NB4 (cell line): ENCODE measurements at regions not wholly inside any gene's neighbourhood (a gene's known extent, or its start where the extent isn't known, plus 50 kb on each side); places are given as distances from the start of the nearest gene placed in this dataset.

Source experiments
- DNase-seq: peaks from one replicate; pipeline ENCODE4 v3.0.0; 2010; ENCODE audit warnings: low read depth
- H3K4me3 ChIP-seq: one replicate; pipeline ENCODE4 v1.5.1; 2011; ENCODE audit warnings: mild to moderate bottlenecking, low read depth, low read length, moderate library complexity
- MAX ChIP-seq: IDR thresholded peaks from 2 replicates; pipeline ENCODE4 v1.6.1; 2011; ENCODE audit warnings: low read depth, low read length
- MYC ChIP-seq: IDR thresholded peaks from 2 replicates; pipeline ENCODE4 v1.6.1; 2011; ENCODE audit warnings: low read depth, low read length
- POLR2A ChIP-seq: IDR thresholded peaks from 2 replicates; pipeline ENCODE4 v1.6.1; 2011; ENCODE audit warnings: mild to moderate bottlenecking; ENCODE audit not compliant: insufficient read length; ENCODE audit errors: extremely low read depth
- TF ChIP-seq, protein P1 (sequence below): IDR thresholded peaks from one replicate; pipeline ENCODE4 v1.5.1; 2012; ENCODE audit warnings: low read depth, low read length

DNA sequence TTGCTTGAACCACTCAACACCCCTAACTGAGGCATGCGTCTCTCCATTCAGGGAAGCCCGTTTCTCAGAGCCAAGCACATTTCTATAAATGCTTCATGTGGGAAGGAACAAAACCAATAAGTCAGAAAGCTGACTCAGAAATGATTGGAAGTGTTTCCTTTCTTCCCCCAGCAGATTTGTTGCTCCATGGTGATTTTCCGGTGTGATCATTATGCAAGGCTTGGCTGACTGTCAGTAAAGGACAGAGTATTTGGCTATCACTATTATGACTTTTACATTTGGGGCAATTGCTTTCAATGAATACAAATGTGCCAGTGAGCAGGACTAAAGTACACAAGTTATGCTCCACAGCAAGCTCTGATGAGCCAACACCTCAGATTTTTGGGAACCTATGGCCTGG, 53.3 kb upstream of the ZC3H11B start:
- no peak for DNase-seq
- H3K4me3 ChIP-seq = no peak overlapping the region
- TF ChIP-seq MYC (no peak), POLR2A (no peak), MAX (no peak)

DNA sequence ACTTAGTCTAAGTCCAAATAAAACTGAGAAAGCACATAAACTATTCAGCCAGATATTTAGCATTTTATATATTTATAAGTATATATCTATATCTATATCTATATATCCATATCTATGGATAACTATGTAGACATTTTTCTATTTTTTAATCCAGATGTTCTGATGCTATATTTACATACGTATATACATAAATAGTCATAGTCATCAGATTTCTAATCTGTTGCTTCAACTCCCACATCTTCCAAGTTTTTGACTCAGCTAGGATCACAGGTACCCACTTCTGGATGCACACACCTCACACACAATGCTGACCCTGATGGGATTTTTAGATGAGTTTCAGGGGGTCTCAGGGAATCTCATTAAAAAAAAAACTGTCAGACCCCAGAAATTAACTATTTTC, 52.2 kb upstream of the ZC3H11B start:
- H3K4me3 ChIP-seq = no peak overlapping the region
- TF ChIP-seq MYC (no peak), POLR2A (no peak), MAX (no peak)
- TF ChIP-seq, protein P1, sequence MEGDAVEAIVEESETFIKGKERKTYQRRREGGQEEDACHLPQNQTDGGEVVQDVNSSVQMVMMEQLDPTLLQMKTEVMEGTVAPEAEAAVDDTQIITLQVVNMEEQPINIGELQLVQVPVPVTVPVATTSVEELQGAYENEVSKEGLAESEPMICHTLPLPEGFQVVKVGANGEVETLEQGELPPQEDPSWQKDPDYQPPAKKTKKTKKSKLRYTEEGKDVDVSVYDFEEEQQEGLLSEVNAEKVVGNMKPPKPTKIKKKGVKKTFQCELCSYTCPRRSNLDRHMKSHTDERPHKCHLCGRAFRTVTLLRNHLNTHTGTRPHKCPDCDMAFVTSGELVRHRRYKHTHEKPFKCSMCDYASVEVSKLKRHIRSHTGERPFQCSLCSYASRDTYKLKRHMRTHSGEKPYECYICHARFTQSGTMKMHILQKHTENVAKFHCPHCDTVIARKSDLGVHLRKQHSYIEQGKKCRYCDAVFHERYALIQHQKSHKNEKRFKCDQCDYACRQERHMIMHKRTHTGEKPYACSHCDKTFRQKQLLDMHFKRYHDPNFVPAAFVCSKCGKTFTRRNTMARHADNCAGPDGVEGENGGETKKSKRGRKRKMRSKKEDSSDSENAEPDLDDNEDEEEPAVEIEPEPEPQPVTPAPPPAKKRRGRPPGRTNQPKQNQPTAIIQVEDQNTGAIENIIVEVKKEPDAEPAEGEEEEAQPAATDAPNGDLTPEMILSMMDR = no peak
- DNase-seq = no peak

- TF ChIP-seq MYC (no peak), POLR2A (no peak), MAX (no peak)
- TF ChIP-seq, protein P1 = no peak
- H3K4me3 ChIP-seq = no peak overlapping the region
- DNase-seq = no peak
Measured at GRCh38 chr1:219664310-219665029, 51.6 kb upstream of the ZC3H11B start.
